GM19035 (cell line): ENCODE measurements at regions not wholly inside any gene's neighbourhood (a gene's known extent, or its start where the extent isn't known, plus 50 kb on each side); places are given as distances from the start of the nearest gene placed in this dataset.

ENCODE experiments used
- ATAC-seq: cut with Tn5 transposase; IDR thresholded peaks from one replicate; pipeline ENCODE4 v1.9.1; 2021; ENCODE audit not compliant: unreplicated experiment

DNA sequence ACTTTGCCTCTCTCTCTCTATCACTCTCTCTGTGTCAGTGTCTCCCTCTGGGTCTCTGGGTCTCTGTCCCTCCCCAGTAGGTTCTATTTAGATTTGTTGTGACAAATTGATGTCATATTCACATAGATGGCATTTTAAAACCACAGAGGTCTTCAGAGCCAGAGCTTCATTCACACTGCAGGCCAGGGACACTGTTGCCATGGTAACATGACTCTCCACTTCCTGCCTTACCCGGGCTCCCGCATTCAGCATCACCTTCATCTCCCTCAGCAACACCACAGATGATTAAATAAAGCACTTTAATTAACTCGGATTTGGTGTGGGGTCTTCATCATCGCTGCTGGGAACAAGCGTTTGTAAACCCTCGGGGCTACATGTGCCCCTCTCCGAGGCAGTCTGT, 132.6 kb downstream of the ETS2 start:
- no peak for ATAC-seq

- ATAC-seq, result no peak
Observed at GRCh38 chr21:38937844-38938243, 132.1 kb downstream of the ETS2 start.

GRCh38 chr21:38937286-38937790, 131.6 kb downstream of the ETS2 start:
- no peak for ATAC-seq

GRCh38 chr21:38936240-38936639, 130.5 kb downstream of the ETS2 start:
- no peak for ATAC-seq

- ATAC-seq, result no peak
Observed at GRCh38 chr21:38933731-38934130, 128.0 kb downstream of the ETS2 start.

DNA sequence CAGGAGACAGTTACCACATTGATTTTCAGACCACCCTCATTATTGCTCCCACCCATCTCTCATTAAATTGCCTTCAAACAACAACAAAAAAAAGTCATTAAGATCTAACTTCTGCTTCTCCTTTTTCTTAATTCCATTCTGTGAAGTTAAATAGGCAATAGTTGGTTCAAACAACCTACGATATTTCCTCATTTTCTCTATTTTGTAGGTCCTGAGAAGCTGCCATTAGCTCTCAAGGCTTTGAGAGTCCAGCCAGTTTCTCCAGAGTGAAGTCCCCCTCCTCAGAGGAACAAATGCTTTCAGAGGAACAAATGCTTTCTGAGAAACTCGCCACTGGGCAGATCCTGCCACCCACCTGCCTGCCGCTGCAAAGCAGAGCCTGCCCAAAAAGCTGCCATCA, 125.6 kb downstream of the ETS2 start:
- ATAC-seq, result no peak

DNA sequence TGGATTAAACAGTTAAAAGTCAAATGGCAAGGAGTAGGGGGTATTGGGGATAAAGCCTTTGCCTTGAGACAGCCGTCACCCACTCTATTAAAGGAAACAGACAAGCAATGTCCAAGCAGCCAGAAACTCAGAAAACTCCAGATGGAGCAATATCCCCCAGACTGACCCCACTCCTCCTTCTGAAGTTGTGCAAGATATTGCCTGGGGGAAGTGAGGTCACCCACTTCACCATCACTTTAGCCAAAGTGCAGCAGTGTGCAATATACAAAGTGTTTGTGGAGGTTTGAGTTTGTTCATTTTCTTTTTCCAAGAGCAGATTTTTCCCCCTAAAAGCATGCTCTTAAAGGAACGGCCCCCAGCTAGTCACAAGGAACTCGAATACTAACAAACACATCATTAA, 125.1 kb downstream of the ETS2 start:
- no peak for ATAC-seq

DNA sequence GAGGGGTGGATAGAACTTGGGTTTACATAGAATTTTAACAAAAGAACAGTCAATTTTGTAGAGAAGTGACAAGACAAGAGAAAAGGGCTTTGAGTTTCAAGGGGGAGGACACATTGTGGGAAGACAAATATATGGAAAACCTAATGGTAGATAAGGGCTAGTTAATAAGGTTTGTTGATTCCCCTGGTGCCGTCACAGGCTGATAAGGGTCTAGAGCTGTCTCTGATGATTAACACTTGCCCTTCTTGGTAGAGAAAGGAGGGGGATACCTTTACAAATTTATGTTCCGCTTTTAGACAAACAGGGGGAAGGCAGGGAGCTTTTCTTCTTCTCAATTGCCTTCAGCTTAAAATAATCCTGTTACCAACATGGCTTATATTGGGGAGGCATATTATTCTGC, 124.3 kb downstream of the ETS2 start:
- no peak for ATAC-seq

GRCh38 chr21:38929652-38930051, 123.9 kb downstream of the ETS2 start:
- no peak for ATAC-seq

- no peak for ATAC-seq
Observed at GRCh38 chr21:38929142-38929541, 123.4 kb downstream of the ETS2 start.

DNA sequence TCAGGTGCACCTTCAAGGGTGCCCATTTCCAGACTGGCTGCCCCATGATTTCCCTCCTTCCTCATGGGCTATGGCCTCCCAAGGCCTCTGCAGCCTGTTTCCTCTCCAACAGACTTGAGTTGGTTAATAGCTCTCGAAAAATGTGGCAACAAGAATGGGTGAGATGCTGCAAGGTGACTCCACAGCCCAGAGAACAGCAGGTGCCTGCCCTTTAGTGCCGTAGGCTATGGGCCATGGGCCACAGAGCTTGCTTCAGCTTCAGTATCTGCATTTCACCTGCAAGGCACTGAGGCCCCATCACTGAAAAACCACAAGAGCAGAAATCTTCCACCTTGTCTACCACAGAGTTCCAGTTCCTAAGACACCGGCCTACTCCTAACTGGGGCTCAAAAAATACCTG, 122.0 kb downstream of the ETS2 start:
- no peak for ATAC-seq

DNA sequence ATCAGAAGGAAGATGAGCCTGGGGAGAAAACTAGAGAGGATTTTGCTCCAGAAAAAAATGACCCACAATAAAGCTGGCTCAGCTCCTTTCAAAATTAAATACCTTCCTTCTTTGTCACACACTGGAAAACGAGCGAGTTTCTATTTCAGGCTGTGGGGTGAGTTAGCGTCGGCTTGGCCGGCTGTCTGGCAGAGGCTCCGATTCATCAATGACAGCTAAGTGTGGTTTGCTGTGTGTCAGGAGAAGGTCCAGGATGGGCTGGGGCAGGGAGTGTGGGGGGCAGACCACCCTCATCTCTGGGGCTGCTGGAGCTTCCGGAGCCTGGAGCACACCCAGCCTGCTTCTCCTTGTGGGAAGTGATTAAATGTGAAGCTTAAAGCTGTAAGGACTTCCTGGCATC, 120.2 kb downstream of the ETS2 start:
- no peak for ATAC-seq

DNA sequence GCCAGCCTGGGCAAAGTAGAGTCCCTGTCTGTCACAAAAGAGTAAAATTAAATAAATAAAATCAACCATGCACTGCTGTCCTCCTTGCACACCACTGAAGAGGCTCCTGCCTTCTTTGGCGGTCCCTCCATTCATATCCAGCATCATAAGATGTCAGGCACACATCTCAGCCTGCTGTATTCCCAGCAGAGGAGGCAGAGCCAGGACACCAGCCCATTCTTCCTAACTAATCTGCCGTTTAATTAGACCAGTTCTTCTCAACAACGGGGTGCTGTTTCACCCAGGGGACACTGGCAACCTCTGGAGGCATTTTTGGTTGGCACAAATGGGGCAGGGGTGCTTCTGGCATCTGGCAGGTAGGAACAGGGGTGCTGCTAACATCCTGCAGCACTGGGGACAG, 119.7 kb downstream of the ETS2 start:
- no peak for ATAC-seq

DNA sequence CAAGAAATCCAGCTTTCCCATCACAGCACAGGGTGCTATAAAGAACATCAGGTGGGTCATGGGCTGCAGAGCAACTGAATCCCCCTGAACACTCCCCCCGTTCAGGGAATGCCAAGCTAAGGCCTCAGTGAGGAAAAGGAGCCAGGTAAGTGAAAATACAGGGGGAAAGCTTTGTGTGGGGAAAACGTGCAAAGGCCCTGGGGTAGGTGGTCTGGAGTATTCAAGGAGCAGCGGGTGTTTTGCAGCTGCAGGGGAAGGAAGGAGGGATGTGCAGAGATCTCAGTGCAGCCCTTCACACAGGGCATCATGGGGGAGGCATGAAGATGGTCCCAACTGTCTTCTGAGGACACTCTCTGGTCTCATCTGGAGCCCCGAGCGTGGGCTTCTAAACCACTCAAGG, 119.2 kb downstream of the ETS2 start:
- ATAC-seq, result no peak

DNA sequence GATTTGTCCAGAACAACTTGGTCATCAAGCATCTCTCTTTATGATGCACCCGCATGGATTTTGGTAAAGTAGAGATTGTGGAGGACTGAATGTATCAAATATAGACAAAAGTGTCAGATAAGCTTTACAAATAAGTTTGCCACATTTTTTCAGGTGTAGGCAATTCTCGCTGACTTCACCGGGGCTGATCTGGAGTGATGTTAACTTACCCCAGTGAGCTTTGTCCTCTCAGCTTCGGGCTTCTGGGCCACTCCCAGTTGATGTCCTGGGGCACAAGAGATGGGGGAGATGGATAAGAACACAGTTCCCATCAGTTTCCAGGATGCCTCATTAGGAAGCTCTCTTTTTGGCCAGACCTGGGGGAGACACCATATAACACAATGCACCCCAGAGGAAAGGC, 117.7 kb downstream of the ETS2 start:
- no peak for ATAC-seq

- no peak for ATAC-seq
Observed at GRCh38 chr21:38922474-38923235, 116.9 kb downstream of the ETS2 start.

DNA sequence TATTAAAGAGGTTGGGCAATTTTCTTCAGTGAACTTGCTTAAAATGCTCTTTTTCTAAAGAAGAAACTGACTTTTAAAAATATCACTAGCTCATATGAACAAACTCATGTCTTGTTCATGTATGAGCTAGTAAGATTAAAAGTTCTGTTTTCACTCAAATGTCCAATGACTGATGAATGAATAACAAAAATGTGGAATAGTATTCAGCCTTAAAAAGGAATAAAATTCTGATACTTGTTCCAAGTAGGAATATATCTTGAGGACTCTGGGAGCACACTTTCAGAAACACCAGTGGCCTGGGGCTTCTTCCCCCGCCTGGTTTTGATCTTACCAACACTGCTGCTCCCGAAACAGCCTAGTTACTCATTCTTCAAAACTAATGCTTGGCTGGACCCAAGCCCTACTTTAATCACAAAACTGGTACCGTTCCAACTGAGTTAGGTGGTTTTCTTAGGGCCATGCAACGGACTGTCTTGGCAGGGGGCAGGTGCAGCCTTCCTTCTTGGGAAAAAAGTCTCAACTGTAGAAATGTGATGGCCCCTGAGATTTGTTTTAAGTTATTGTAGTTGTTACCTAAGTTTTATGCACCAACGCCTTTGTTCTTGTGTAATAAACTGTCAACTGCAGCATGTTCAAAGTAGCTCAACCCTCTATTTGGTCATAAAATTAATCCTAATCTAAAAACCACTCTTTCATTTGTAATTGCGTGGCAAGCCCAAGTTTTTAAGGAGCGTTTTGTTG, 116.0 kb downstream of the ETS2 start:
- no peak for ATAC-seq

- ATAC-seq, result no peak
Observed at GRCh38 chr21:38920631-38921398, 115.1 kb downstream of the ETS2 start.

DNA sequence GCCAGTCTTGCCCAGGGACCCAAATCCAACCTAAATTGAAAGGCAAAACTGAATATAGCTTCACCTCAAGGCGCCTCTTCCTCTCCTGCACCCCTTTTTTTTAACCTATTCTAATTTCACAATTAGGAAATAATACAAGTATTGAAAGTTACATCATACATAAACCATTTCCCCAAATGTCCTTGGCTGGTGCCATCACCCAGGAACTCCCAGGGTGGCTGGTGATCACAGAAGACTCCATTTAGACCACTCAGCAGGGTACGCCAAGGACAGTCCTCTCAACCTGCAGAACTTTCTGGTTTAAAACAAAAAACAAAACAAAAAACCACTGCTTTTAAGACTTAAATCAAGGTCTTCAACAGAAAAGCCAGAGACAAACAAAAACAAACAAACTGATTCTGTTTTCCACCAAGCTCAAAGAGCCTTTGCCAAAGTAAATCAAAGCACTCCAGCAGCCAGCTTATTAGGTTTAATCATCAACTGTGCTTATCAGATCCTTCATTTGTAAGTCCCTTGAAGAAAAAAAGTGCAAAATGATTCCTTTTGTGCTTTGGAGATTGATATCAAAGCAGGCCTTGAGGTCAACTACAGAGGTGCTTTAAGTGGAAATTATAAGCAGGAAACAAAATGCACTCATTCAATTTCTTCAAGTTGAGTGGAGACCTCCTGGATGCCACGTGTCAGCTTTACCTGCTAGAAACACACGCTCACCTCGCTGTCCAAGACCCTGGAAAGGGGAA, 113.0 kb downstream of the ETS2 start:
- no peak for ATAC-seq

DNA sequence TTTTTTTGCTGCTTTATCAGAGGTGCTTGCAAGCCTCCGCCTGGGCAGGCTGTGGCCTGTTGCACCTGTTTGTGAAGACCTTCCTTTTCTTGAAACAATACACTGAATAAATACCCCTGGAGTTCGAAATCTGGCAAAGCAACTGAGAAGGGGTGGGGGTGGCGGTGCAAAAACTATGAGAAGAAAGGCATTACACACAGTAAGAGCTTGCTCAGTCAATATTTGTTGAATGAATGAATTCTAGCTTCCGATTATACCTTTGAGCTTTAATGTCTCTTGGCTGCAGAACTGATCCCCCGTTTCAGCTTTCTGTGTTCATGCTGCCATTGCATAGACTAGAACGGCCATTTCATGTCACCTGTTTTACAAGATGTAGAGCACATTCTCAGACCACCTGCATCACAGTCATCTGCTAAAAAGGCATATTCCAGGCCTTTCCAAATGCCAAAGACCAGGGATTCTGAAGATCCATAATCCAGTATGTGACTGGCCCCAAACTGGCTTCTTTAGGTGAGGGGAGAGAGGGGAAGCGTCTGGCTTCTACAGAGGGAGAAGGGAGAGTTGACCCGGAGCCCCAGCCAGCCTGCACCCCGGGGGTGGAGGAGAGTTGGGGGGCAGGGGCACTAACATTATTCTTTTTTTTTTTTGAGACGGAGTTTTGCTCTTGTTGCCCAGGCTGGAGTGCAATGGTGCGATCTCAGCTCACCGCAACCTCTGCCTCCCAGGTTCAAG, 111.5 kb downstream of the ETS2 start:
- ATAC-seq, result no peak
